NCI-H345 (cell line): ENCODE measurements at regions not wholly inside any gene's neighbourhood (a gene's known extent, or its start where the extent isn't known, plus 50 kb on each side); places are given as distances from the start of the nearest gene placed in this dataset.

ENCODE experiments used
- DNase-seq: peaks from one replicate; lab custom pipeline; 2025; lab: John Stamatoyannopoulos, UW

GRCh38 chr17:71910002-71910401, 210.8 kb upstream of the SOX9 start:
- DNase-seq = no peak

DNA sequence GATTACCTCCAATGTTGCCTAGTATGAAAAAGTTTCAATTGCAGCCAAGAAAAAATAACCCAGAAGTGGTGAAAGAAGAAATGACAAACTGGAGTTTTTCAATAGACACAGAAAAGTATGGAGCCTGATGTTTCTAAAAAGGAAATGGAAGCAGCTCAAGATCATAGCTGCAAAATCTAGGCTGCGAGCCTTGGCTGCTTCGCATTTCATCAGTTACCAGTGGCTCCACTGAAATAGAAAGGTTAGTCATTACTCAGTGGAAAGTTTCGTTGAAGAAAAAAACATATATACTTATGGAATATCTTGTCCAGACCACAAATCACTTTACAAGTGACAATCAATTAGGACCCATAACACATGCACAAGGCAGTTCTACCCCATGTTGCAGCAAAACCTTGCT, 206.8 kb upstream of the SOX9 start:
- DNase-seq = no peak

DNA sequence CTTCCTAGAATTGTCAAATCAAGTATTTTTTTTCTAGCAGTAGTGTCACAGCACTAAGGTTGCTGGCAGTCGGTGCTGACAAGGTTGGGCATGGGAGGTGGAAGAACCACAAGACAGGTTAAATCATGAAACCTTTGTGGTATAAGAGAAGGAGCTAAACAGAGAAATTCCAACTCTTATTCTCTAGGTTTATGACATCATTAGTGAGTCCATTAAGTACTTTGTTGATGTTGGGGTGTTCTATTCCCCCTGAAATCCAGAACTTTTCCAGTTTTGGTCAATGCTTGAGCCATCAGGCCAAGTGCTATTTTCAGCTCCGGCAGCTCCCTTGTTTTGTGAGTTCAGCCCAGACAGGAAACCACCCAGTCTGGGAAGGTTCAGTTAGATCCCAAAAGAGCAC, 206.0 kb upstream of the SOX9 start:
- no peak for DNase-seq

GRCh38 chr17:71917715-71918114, 203.1 kb upstream of the SOX9 start:
- no peak for DNase-seq

- DNase-seq = no peak
Observed at GRCh38 chr17:71919186-71919585, 201.6 kb upstream of the SOX9 start.

GRCh38 chr17:71919896-71920295, 200.9 kb upstream of the SOX9 start:
- no peak for DNase-seq

DNA sequence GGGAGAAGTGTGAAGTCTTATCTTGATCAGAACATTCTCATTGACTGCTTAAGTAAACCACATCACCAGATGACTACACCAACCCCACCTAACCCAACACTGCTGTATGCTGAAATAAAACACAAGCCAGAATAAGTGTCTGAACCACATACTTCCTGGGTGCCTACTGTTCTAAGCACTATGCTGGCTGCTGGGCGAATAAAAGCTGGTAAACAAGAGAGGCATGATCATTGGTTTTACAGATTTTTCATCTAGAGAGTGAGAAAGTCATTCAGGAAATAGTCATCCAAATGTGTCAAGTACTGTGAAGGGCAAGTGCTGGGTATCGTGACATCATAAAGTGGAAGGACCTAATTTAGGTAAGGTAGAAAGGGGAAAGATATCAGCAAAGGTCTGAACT, 199.0 kb upstream of the SOX9 start:
- DNase-seq = no peak

DNA sequence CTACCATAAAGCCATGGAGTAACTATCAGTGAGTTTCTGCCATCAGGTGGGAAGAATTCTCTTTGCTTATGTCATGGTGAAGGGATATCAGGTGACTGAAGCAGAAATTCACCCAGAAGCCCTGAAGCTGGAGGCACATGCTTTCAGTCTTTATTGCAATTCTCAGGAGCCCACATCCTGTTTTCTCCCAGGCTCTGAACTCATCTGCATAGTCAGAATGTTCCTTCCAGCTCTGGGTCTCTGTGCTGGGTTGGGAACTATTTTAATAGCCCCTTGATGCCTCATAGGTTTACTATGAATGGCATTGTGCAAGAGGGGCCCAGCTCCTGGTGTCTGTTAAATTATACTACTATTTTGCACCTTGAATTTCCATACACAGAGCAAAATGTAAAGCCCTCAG, 198.4 kb upstream of the SOX9 start:
- no peak for DNase-seq

DNA sequence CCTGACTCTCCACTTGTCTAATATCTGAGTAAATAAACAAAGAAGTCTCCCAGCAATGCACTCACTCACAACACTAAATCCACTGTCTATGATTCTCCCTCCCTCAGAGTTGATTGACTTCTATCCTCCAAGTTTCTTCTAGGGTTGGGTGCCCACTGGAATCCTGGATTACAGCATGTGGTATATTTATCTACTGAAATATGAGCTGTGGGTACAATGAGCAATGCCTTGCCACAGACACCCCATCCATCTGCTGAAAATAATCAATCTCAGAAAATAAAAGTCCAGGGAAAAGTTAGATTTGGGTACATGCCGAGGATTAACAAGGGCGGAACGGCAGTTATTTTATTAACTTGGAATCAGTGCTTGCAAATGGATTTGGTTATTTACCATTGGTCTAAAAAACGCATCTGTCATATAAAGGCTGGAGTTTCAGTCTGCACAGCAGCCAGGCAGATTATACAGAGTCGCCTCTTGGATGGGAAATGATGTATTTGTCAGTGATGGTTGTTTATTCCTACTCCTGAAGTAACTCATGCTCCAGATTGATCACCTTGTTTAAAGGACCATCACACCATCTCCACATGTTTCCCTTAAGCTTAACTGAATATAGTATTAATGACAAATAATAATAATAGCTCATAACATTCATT, 193.9 kb upstream of the SOX9 start:
- DNase-seq = no peak

- DNase-seq = no peak
Observed at GRCh38 chr17:71933306-71933705, 187.5 kb upstream of the SOX9 start.

DNA sequence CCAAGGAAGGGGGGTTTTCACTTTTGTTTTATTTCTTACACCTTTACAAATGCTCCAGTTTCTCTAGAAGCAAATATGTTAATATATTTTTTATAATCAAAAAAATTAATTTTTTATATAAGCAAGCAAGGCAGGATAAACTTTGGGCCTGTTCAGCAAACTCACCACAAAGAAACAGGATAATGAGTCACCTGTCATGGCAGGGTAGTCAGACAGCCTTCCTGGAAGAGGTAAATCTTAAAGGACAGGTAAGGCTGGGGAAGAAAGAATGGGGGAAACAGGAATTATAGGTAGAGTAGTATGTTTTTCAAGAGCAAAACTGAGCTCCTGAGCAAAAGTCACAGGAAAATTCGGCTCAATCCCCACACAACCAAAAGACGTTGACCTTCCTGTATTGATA, 186.3 kb upstream of the SOX9 start:
- DNase-seq = no peak

DNA sequence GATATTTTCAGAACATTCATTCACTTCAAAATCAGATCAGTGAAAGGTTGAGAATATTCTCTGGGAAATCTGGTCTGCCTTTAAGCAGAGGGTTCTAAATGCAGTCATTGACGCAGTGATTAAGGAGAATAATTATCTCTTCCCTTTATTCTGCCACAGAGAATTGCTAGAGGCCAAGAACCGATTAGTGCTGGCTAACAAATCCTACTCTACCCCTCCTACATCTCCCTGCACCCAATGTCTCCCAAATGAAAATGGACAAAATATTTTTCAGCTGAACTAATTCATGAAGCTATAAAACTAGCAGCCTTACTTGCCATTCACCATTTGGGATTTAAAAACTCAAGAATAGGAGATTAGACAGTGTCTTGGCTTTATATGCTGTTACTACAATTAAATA, 185.5 kb upstream of the SOX9 start:
- no peak for DNase-seq

GRCh38 chr17:71936977-71937376, 183.8 kb upstream of the SOX9 start:
- no peak for DNase-seq

DNA sequence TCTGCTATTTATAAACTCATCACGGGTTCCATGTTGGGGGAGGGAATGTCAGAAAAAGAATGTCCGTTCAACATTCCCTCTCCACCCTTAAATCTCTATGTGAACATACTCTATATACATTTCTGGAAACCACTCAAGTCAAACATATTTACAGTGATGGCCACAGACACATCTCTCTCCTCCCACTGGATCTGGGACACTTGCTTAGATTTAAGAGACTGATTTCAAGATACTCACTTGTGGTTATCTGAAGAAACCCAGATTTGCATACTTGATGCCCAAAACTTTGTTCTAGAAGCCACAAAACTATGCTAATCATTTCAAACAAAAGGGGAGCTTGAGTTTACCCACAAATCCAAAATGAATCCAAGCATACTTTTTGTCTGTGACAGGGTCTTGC, 182.9 kb upstream of the SOX9 start:
- no peak for DNase-seq

DNA sequence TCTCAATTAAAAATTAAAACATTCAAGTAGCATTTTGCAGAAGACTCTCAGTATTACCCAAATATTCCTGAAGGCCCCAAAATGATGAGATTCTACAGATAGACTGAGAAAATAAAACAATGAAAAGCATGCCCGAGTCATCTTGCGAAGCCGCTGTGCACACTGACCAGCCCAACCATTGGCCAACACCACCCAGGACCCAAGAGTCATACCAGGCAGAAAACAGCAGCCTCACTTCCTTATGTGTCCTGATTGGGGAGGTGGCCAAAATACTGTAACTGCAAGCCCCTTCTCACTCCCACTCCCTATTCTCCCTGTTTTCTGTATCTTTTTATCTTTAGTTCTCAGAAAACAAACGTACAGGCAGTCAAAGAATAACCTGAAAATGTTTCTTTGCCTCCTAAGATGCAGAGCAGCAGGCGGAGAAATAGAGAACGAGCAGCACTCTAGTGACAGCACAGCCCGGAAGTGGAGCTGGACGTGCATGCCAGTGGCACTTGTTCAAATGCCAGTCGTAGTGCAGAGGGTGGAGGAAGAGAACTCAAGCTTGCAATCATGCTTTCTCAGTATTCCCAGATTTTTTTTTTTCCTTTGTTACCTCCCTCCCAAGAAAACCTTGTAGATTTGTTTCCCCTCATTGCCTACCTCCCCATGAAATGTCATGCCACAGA, 182.3 kb upstream of the SOX9 start:
- DNase-seq = no peak

- no peak for DNase-seq
Observed at GRCh38 chr17:71941920-71942319, 178.9 kb upstream of the SOX9 start.

DNA sequence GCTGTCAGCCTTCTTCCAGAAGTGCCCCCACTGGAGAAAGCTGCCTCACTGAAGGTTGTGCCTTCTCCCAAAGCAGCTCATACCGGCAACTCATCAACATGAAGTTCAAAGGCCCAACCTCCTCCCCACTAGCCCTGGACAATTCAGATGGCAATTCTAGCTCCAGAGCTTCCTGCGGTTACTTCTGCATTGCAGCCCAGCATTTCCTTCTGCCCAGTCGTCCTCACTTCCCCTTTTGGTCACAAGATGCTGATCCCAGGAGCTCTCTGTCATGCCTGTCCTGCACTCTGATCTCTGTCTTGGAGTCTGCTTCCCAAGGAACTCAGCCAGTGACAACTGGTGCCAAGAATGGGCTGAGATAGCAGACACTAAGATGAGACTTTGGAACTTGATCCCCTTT, 178.2 kb upstream of the SOX9 start:
- no peak for DNase-seq

GRCh38 chr17:71948703-71949422, 172.0 kb upstream of the SOX9 start:
- no peak for DNase-seq

- no peak for DNase-seq
Observed at GRCh38 chr17:71959154-71959553, 161.7 kb upstream of the SOX9 start.

GRCh38 chr17:71963351-71963750, 157.5 kb upstream of the SOX9 start:
- no peak for DNase-seq

GRCh38 chr17:71963791-71964190, 157.0 kb upstream of the SOX9 start:
- no peak for DNase-seq

GRCh38 chr17:71964559-71964958, 156.3 kb upstream of the SOX9 start:
- DNase-seq = no peak

DNA sequence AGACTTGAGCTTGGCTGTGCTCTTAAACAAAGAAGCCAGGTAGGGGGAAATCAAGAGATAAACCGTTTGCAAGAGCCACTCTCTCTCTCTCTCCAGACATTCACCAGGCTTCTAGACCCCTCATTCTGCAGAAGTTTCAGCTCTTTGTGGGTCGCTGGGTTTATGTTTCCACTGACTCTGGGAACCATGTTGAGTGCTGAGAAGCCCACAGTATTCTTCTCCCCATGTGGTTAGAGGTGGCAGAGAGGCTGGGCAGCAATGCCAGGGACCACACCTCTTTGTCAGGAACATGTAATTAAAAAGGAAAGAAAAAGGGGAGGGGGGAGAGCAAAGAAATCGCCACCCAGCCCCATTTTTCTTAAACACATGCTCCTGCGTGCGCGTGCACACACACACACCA, 154.8 kb upstream of the SOX9 start:
- DNase-seq = no peak
